HG02642 (cell line): ENCODE measurements at regions not wholly inside any gene's neighbourhood (a gene's known extent, or its start where the extent isn't known, plus 50 kb on each side); places are given as distances from the start of the nearest gene placed in this dataset.

Experiments used
- ATAC-seq: cut with Tn5 transposase; IDR thresholded peaks from one replicate; pipeline ENCODE4 v1.9.1; 2021; ENCODE audit warnings: mild to moderate bottlenecking; ENCODE audit not compliant: unreplicated experiment, poor library complexity

DNA sequence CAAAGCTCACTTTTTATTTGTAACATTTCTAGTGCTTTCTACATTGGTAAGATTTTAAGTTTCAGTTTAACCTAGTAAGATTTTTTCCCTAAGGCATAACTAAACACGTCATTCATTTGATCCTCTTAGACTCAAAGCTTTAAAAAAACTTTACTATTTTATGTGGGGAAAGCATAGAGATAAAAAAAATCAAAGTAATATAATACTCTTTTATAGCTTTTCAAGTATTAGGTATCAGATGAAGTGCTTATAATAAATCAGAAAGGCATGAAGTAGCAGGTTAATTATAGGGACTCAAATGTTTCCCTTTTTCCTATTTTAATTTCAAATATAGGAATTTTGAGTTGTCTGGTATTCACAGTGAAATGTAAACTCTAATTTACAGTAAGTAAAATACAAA is 68.0 kb upstream of the POU5F2 start:
- no peak for ATAC-seq

DNA sequence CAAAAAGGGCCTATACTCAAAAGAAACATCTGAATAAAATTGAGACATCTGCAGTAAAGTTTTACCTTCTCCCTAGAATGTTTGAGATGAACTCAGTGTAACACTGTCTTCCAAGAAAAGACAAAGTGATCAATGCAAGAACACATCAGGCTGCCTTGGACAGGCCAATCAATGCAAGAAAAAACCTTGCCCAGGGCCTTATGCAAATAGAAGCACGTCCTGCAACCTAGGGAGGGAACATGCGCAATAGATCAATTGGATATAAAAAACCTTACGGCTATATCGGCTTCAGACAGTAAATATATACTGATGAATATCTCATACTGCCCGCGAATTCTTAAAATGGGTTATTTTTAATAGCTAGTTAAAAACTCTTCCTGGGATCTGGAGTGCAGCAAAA is 66.4 kb upstream of the POU5F2 start:
- ATAC-seq = no peak

DNA sequence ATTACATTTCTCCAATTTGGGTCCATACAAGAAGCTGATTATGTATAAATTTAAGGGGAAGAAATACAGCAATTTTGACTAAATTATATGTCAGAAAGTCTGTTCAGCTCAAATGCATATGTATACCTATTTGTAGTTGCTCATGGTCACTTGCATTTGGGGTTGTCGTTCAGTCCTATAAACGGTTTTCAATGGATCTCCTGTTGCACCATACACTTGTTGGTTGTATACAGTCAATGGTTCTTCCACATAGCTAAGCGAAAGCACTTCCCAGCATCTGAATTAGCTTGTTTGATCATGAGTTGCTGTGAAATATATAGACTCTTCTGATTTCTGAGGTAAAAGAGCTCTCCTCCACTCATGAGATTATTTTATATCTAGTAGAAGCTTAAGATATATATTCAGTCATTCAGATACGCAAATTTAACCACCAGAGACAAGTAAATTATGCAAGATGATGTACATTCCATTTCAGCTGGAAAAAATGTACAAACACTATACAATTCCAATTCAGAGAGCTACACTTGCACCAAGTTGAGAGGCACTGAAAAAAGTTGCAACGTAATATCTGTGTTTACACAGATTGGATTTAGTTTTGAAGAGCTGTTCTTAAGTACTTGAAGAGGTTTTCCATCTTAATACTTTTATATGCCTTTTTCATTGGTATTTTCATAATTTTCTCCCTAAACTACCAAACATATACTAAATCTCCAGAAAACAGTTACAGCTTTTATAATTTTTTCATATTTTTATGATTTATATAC is 64.4 kb upstream of the POU5F2 start:
- ATAC-seq = no peak

DNA sequence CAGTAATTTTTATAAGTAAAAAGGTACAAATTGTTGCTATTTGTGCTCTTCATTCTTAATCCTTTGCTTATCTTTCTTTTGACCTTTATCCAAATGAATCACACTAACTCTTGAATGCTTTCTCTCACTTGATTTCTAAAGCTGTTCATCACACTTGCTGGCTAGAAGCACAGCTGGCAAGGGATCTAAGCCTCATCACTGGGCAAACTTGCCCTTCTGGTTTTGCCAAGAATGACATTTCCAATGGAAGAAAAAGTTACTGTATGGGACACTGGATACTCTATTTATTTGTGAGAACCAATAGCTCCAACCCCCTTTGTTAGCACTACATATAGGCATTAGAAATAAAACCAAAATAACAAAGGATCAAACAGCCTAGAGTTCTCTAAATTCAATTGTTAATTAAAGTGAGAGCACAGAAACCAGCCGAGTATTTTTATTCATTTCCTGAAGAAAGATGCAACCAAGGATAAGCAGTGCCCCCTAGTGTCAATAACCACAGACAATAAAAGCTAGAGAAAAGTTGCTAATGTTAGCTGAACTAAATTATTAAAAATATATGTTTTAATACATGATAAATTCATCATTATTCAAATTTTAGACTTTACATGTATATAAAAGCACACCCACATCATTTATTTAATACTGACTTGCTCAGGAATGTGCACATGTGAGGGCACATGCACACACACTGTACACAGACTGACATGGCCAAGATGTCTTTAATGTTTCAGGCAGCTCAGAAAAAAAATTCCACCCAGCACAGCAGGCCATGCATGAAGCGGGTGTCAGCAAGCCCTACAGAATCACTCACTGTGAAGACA is 59.8 kb upstream of the POU5F2 start:
- ATAC-seq = peak; percentile 54

DNA sequence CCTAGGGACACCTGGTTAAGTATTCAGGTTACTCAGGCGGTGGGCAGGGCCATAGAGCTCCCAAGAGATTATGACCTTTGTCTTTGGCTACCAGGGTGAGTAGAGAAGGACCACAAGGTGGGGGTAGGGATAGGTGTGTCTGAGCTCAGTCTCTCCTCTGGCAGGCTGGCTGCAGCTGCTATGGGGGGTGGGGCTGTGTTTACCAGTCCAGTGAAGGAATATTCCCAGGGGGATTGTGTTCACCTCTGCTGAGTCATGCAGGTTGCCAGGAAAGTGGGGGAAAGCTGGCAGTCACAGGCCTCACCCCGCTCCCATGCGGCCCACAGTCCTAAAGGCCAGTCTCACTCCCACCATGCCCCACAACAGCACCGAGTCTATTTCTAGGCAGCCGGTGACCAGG is 53.6 kb upstream of the POU5F2 start:
- ATAC-seq = no peak

DNA sequence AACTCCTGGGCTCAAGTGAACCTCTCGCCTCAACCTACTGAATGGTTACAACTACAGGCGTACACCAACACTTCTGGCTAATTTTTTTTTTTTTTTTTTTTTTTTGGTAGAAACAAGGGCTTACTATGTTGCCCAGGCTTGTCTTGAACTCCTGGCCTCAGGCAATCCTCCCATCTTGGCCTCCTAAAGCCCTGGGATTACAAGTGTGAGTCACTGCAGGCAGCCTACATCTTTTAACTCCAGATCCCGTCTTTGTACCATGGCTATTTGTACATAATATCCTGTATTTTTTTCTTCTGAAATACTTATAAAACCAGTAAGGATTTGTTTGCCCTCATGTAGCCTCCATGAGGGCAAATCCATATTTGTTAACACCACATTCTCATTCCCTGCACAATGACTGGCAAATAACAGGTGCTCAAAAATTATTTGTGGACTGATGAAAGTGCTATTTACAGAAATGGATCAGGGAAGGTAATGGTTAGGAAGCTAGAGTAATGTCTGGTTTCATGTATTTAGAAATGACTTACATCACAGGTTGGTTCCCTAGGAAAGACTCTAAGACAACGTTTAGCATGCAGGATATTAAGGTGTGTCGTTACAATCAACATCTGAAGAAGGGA is 51.9 kb upstream of the POU5F2 start:
- no peak for ATAC-seq

DNA sequence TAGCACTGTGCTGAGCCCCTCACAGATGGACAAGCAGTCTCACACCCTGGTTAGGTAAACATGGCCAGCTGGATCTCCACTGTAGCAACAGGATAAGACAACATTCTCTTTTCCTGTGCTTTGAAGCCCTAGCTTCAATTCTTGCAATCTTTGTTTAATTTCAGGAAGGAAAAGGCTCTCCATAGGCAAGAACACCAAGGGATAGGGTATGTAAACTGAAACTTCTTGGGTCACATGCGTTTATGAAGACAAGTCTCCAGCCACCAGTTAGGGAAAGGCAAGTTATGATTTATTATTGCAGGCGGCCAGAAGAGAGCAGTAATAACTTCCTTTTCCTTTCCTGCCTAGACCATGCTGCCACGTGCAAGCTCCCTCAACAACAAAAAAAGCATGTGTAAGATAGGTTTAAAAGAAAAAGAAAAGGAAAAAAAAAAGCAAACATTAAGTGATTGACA is 50.1 kb upstream of the POU5F2 start:
- ATAC-seq = no peak
